ENCODE measurements at regions not wholly inside any gene's neighbourhood (a gene's known extent, or its start where the extent isn't known, plus 50 kb on each side); places are given as distances from the start of the nearest gene placed in this dataset.

- TF ChIP-seq CTCF (IDR thresholded peaks at IDR 0.05) (no peak), NRF1 (IDR thresholded peaks at IDR 0.05; ENCODE audit: low read depth, low read length) (no peak), EP300 (IDR thresholded peaks at IDR 0.05; ENCODE audit: borderline replicate concordance in 1 of 2, low read depth in 1 of 2, low read length in 1 of 2) (no peak), MXI1 (IDR thresholded peaks at IDR 0.05; ENCODE audit: low read depth, low read length) (no peak), EZH2phosphoT487 (IDR thresholded peaks at IDR 0.05; ENCODE audit: borderline replicate concordance, low read depth) (no peak)
Measured at GRCh38 chrX:20995829-20996228, 378.4 kb upstream of the CNKSR2 start.
